Uterus (tissue), 2 donors: ENCODE measurements at regions not wholly inside any gene's neighbourhood (a gene's known extent, or its start where the extent isn't known, plus 50 kb on each side); places are given as distances from the start of the nearest gene placed in this dataset.

Experiments
- POLR2A ChIP-seq, 2 donors: fragments of 450-650 bp; IDR thresholded peaks; one replicate each; pipeline ENCODE4 v1.6.1; 2016; ENCODE audit warnings: antibody characterized with exemption in 2 of 2, mild to moderate bottlenecking in 1 of 2, moderate library complexity in 1 of 2
- TF ChIP-seq, protein P1 (sequence below), 4 experiments: fragments of 200-600 bp in 2 of 4; fragments of 450-650 bp in 2 of 4; sonication (generic) in 2 of 4; IDR thresholded peaks; one replicate each; pipeline ENCODE4 v1.5.1; 2016 to 2019; ENCODE audit warnings: antibody characterized with exemption in 4 of 4, mild to moderate bottlenecking in 2 of 4, moderate library complexity in 1 of 4

DNA sequence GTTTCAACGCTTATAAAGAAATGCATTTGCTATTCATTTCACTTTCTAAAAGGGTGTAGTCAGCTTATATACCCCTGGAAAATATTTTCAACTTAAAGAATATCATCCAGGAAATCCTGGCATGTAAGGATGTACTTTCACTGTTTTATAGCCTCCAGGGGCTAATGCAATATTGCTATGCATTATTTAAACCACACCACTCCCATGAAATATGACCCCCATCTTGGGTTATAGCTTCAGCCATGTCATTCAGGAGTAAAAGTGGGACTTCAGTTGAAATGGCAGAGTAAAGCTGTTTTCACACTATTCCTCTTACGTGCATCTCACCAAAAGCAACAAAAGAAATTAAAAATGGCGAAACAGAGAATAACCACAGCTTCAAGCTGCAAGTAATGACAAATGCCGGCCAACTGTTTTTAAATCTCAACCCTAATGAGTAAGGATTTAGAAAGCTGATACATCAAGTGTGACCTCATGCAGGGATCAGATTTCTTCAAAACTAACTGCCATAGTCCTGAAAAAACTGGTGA, 84.5 kb downstream of the COL6A6 start:
- TF ChIP-seq, protein P1, sequence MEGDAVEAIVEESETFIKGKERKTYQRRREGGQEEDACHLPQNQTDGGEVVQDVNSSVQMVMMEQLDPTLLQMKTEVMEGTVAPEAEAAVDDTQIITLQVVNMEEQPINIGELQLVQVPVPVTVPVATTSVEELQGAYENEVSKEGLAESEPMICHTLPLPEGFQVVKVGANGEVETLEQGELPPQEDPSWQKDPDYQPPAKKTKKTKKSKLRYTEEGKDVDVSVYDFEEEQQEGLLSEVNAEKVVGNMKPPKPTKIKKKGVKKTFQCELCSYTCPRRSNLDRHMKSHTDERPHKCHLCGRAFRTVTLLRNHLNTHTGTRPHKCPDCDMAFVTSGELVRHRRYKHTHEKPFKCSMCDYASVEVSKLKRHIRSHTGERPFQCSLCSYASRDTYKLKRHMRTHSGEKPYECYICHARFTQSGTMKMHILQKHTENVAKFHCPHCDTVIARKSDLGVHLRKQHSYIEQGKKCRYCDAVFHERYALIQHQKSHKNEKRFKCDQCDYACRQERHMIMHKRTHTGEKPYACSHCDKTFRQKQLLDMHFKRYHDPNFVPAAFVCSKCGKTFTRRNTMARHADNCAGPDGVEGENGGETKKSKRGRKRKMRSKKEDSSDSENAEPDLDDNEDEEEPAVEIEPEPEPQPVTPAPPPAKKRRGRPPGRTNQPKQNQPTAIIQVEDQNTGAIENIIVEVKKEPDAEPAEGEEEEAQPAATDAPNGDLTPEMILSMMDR (IDR thresholded peaks at IDR 0.05): no peak
- no peak for TF ChIP-seq POLR2A (IDR thresholded peaks at IDR 0.05)
